ENCODE measurements at regions not wholly inside any gene's neighbourhood (a gene's known extent, or its start where the extent isn't known, plus 50 kb on each side); places are given as distances from the start of the nearest gene placed in this dataset.

DNA sequence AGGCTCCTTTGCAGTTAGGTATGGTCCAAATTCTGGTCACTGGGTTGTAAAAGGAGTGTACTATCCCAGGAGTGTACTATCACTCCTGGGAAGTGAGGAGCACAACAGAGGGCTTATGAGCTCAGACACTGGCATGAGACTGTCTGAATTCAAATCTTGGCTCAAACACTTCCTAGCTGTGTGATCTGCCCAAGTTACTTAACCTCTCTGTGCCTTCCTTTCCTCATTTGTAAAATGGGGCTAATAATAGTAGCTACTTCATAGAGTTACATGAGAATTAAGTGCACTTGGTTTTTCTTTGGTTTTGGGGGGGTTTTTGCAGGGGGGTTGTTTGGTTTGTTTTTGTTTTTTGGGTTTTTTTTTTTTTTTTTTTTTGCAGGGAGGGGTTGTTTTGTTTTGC lies 152.0 kb downstream of the BCOR start:
- DNase-seq (ENCODE audit: extremely low read depth in 1 of 4, low spot score in 3 of 4), result no peak
- intact Hi-C loops (cut with micrococcal nuclease), result no loop called here
- ChIA-PET POLR2A (no interaction called here), CTCF (ENCODE audit: low intra/inter-chr PET ratio) (no interaction called here)
- no peak overlapping the region for H3K4me2 ChIP-seq (ENCODE audit: insufficient read depth, low read length)
- H3K27ac ChIP-seq (ENCODE audit: extremely low read depth, low read depth, low read length), result no peak overlapping the region
- H3K4me1 ChIP-seq (replicated peaks in 1 of 2; ENCODE audit: control insufficient read depth in 2 of 2, insufficient read depth in 2 of 2, low read length in 2 of 2), result no peaks in the 10 kb centered on the region
- H3K79me2 ChIP-seq (ENCODE audit: control insufficient read depth, insufficient read depth, low read length), result no peaks in the 10 kb centered on the region
- no peak overlapping the region for H3K9ac ChIP-seq (ENCODE audit: insufficient read depth in 1 of 2, low read depth in 2 of 2, low read length in 2 of 2)
- in situ Hi-C loops (cut with MboI), result no loop called here
- H3K27me3 ChIP-seq (ENCODE audit: control insufficient read depth in 2 of 2, insufficient read depth in 2 of 2, low read length in 2 of 2), result no peaks in the 10 kb centered on the region
- no peak for FAIRE-seq
- H3K36me3 ChIP-seq (ENCODE audit: control insufficient read depth, insufficient read depth, low read length), result no peaks in the 10 kb centered on the region
- no peak overlapping the region for H2AFZ ChIP-seq (ENCODE audit: low read depth, low read length)
- no peaks in the 10 kb centered on the region for H4K20me1 ChIP-seq (replicated peaks; ENCODE audit: control insufficient read depth, insufficient read depth, low read length)
- TF ChIP-seq POLR2AphosphoS2 (IDR thresholded peaks at IDR 0.05; ENCODE audit: low read length) (no peak), MYBL2 (IDR thresholded peaks at IDR 0.05; ENCODE audit: low read depth) (no peak), MYBL2 (CRISPR knock-in tag; IDR thresholded peaks at IDR 0.05; ENCODE audit: borderline replicate concordance) (no peak), BCOR (IDR thresholded peaks at IDR 0.05) (peak; percentile 62), RBM25 (IDR thresholded peaks at IDR 0.05; ENCODE audit: low read depth, low read length, severe bottlenecking) (peak; percentile 85), KLF16 (IDR thresholded peaks at IDR 0.05) (no peak), NR2F6 (CRISPR knock-in tag; IDR thresholded peaks at IDR 0.05) (no peak), ZFP36 (IDR thresholded peaks at IDR 0.05; ENCODE audit: low read depth, low read length, partially characterized antibody) (peak; percentile 46), GABPB1 (CRISPR knock-in tag; IDR thresholded peaks at IDR 0.05) (no peak)
- TF ChIP-seq, protein P1, sequence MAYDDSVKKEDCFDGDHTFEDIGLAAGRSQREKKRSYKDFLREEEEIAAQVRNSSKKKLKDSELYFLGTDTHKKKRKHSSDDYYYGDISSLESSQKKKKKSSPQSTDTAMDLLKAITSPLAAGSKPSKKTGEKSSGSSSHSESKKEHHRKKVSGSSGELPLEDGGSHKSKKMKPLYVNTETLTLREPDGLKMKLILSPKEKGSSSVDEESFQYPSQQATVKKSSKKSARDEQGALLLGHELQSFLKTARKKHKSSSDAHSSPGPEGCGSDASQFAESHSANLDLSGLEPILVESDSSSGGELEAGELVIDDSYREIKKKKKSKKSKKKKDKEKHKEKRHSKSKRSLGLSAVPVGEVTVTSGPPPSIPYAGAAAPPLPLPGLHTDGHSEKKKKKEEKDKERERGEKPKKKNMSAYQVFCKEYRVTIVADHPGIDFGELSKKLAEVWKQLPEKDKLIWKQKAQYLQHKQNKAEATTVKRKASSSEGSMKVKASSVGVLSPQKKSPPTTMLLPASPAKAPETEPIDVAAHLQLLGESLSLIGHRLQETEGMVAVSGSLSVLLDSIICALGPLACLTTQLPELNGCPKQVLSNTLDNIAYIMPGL (CRISPR knock-in tag; IDR thresholded peaks at IDR 0.05), result no peak
- no peak for ATAC-seq
- H3K9me3 ChIP-seq (replicated peaks; ENCODE audit: control insufficient read depth, insufficient read depth, low read depth, low read length), result no peaks in the 10 kb centered on the region; the same call in 1 of the 2 replicates
- no TSS peak for BruUV-seq (replicated peaks)
- no peak overlapping the region for H3K4me3 ChIP-seq
- no peaks in the 10 kb centered on the region for H3K9me1 ChIP-seq (ENCODE audit: control insufficient read depth, insufficient read depth, low read length)
